ENCODE measurements at regions not wholly inside any gene's neighbourhood (a gene's known extent, or its start where the extent isn't known, plus 50 kb on each side); places are given as distances from the start of the nearest gene placed in this dataset.
A peak's percentile ranks its signal among the peaks of the same experiment; 100 is the strongest.

DNA sequence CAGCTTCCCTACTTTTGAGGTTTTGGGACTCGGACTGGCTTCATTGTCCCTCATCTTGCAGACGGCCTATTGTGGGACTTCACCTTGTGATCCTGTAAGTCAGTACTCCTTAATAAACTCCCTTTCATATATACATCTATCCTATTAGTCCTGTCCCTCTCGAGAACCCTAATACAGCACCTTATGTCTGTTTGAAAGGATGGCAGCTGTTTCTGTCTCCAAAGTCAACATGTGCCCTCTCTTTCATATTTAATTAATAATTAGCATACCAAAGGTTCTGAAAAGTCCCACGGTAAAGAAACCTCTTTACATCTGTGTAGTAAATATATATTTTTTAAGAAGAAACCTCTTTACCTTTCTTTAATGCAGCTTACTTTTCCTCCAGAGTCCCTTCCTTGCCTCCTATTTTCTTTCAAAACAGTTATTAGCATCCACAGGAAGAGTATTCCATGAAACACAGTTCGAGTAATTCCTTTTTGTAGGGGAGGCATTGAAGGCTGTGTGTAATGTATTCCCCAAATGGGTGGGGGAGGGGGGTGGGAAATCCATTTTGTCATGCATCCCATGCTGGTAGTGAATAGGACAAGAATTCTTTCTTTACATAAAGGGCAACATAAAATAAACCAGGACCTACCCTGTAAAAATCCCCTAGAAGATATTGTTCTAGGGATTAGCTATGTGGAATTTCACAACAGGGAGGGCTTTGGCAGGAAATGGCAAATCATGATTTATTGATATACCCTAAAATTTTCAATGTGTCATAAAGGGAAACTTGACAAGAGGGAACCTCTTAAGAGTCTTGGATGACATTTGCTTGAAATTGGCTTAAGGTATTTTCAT is 241.5 kb downstream of the SUDS3 start:
- in situ Hi-C loops (cut with MboI; ENCODE audit: low pct_ligation_motif_present in 1 of 4, low pct_unique_long_range_greater_than_20kb in 1 of 4, low sequenced_read_pairs in 3 of 4) = no loop called here
- no peaks in the 10 kb centered on the region for H3K27me3 ChIP-seq
- H3K4me1 ChIP-seq = no peaks in the 10 kb centered on the region
- H3K27ac ChIP-seq = no peak overlapping the region
- no peak overlapping the region for H3K4me3 ChIP-seq
- H3K36me3 ChIP-seq = no peaks in the 10 kb centered on the region
- TF ChIP-seq, protein P1, sequence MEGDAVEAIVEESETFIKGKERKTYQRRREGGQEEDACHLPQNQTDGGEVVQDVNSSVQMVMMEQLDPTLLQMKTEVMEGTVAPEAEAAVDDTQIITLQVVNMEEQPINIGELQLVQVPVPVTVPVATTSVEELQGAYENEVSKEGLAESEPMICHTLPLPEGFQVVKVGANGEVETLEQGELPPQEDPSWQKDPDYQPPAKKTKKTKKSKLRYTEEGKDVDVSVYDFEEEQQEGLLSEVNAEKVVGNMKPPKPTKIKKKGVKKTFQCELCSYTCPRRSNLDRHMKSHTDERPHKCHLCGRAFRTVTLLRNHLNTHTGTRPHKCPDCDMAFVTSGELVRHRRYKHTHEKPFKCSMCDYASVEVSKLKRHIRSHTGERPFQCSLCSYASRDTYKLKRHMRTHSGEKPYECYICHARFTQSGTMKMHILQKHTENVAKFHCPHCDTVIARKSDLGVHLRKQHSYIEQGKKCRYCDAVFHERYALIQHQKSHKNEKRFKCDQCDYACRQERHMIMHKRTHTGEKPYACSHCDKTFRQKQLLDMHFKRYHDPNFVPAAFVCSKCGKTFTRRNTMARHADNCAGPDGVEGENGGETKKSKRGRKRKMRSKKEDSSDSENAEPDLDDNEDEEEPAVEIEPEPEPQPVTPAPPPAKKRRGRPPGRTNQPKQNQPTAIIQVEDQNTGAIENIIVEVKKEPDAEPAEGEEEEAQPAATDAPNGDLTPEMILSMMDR (IDR thresholded peaks at IDR 0.05) = no peak
- TF ChIP-seq POLR2AphosphoS5 (IDR thresholded peaks at IDR 0.05) (no peak), EP300 (IDR thresholded peaks at IDR 0.05; ENCODE audit: low read depth) (no peak), POLR2A (IDR thresholded peaks at IDR 0.05) (no peak)
- DNase-seq = no peak
- WGBS, 2 donors (ENCODE audit: low coverage in 1 of 2) = 57 to 59% methylated on average over 4 to 5 of the region's 5 CpGs
- intact Hi-C loops (cut with DNase I; ENCODE audit: low total_unique reads) = no loop called here
- no peaks in the 10 kb centered on the region for H3K9me3 ChIP-seq

DNA sequence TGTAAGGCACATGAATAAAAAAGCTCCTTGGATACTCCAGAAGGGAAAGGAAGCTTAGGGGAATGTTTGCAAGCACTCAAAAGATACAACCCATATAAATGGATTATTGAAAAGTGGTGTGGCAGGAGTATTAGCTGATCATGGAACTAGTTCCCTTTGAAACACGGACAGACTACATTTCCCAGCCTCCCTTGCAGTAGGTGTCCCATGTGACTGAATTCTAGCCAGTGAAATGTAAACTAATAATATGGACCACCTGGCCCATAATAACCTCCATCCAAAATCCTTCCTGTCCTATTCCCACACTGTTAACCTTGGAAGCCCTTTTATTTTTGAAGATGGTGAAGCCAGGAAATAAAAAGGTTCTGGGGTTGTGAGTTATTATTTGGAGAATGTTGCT is 242.3 kb downstream of the SUDS3 start:
- TF ChIP-seq, protein P1 (IDR thresholded peaks at IDR 0.05) = no peak
- TF ChIP-seq POLR2A (IDR thresholded peaks at IDR 0.05) (no peak), EP300 (IDR thresholded peaks at IDR 0.05; ENCODE audit: low read depth) (no peak), POLR2AphosphoS5 (IDR thresholded peaks at IDR 0.05) (no peak)
- 50 to 84% methylated on average over 1 of the region's 1 CpG for WGBS, 2 donors (ENCODE audit: low coverage in 1 of 2)
- in situ Hi-C loops (cut with MboI; ENCODE audit: low pct_ligation_motif_present in 1 of 4, low pct_unique_long_range_greater_than_20kb in 1 of 4, low sequenced_read_pairs in 3 of 4) = no loop called here

DNA sequence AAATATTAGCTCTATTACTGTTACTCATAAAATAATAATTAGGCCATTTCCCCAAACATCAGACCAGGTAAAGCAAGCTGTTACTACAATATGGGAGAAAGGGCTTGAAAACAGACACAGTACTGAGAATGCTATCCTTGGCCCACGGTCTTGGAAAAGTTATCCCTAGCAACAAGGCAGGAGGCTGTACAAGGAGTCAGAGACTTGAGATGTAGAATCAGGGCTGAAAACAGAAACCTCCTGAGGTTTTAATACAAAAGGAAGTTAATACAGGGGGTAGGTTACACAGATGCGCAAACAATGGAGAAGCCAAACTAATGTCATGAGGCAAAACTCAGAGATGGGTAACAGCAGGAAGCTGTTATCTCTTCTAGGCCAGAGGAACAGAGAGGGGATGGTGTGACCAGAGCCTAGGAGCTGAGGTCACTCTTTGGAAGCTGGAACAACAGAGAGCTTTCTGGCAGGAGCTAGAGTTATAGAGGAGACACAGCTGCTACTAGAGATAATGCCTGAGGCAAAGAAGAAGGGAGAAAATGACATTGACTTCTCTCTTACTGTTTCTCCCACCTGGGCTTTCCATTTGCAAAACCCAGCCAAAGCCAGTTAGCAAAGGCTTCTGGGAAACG is 248.8 kb downstream of the SUDS3 start:
- DNase-seq = no peak
- in situ Hi-C loops (cut with MboI; ENCODE audit: low pct_ligation_motif_present in 1 of 4, low pct_unique_long_range_greater_than_20kb in 1 of 4, low sequenced_read_pairs in 3 of 4) (no loop called here), intact Hi-C loops (cut with DNase I; ENCODE audit: low total_unique reads) (loop anchor here (10.0 kb wide), 1 partner anchor 220 kb away; no protein-coding TSS in a partner anchor)
- no peak overlapping the region for H3K4me3 ChIP-seq
- no peaks in the 10 kb centered on the region for H3K27me3 ChIP-seq
- no peaks in the 10 kb centered on the region for H3K9me3 ChIP-seq
- WGBS, 2 donors (ENCODE audit: low coverage in 1 of 2) = 72 to 83% methylated on average over 2 to 3 of the region's 3 CpGs
- H3K4me1 ChIP-seq = no peaks in the 10 kb centered on the region
- H3K36me3 ChIP-seq = no peaks in the 10 kb centered on the region
- TF ChIP-seq POLR2A (IDR thresholded peaks at IDR 0.05) = no peak
- TF ChIP-seq POLR2AphosphoS5 (IDR thresholded peaks at IDR 0.05) = peak in 1 of 3 donors; percentile 9
- no peak overlapping the region for H3K27ac ChIP-seq

More for the DNA sequence above, 242.3 kb downstream of the SUDS3 start:
- H3K27ac ChIP-seq = no peak overlapping the region
- H3K4me3 ChIP-seq = no peak overlapping the region
- H3K36me3 ChIP-seq = no peaks in the 10 kb centered on the region
- no peak for DNase-seq
- H3K9me3 ChIP-seq = no peaks in the 10 kb centered on the region
- no peaks in the 10 kb centered on the region for H3K27me3 ChIP-seq
- intact Hi-C loops (cut with DNase I; ENCODE audit: low total_unique reads) = no loop called here
- H3K4me1 ChIP-seq = no peaks in the 10 kb centered on the region

DNA sequence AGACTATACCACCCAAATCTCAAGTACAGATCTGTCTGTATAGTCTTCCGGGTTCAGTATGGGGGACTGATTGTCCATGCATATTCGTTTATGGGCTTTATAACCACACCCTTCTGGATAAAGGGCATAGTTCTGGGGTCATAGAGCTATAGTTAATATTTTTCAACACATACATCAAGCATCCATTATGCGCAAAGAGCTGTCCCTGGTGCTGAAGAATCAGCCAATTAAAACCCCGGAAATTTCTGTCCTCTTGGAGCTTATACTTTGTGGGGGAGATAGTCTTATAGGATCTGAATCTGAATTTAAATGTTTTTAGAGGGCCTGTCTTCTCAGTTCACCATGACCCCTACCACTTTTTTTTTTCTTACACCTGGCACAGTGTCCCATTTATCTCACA is 256.7 kb downstream of the SUDS3 start:
- no peak overlapping the region for H3K27ac ChIP-seq
- no peaks in the 10 kb centered on the region for H3K27me3 ChIP-seq
- DNase-seq = no peak
- H3K4me1 ChIP-seq = no peaks in the 10 kb centered on the region
- no peak overlapping the region for H3K4me3 ChIP-seq
- no peaks in the 10 kb centered on the region for H3K36me3 ChIP-seq
- H3K9me3 ChIP-seq = no peaks in the 10 kb centered on the region
- WGBS, 2 donors (ENCODE audit: low coverage in 1 of 2) = 47 to 59% methylated on average over 2 to 4 of the region's 4 CpGs
- in situ Hi-C loops (cut with MboI; ENCODE audit: low pct_ligation_motif_present in 1 of 4, low pct_unique_long_range_greater_than_20kb in 1 of 4, low sequenced_read_pairs in 3 of 4) (no loop called here), intact Hi-C loops (cut with DNase I; ENCODE audit: low total_unique reads) (no loop called here)
- TF ChIP-seq POLR2AphosphoS5 (IDR thresholded peaks at IDR 0.05) = no peak
- TF ChIP-seq POLR2A (IDR thresholded peaks at IDR 0.05) = no peak
- TF ChIP-seq, protein P1 (IDR thresholded peaks at IDR 0.05) = no peak
- TF ChIP-seq EP300 (IDR thresholded peaks at IDR 0.05; ENCODE audit: low read depth) = no peak
